PC-9 (cell line): ENCODE measurements at regions not wholly inside any gene's neighbourhood (a gene's known extent, or its start where the extent isn't known, plus 50 kb on each side); places are given as distances from the start of the nearest gene placed in this dataset.

Experiments
- BruUV-seq: library from RNA; stranded (reverse); fragments of 400-500 nt; replicated peaks from 2 replicates; lab custom pipeline; 2021; lab: Mats Ljungman, UMichigan
- CTCF ChIA-PET: fragments of 300-600 bp; sonication (Branson Sonifier 250); formaldehyde crosslinking; loops from one replicate; lab custom pipeline; 2022; ENCODE audit warnings: antibody characterized with exemption; lab: Charles Lee
- POLR2A ChIA-PET: fragments of 300-600 bp; sonication (Branson Sonifier 250); formaldehyde crosslinking; loops from one replicate; lab custom pipeline; 2022; ENCODE audit warnings: antibody characterized with exemption; ENCODE audit not compliant: unreplicated experiment; lab: Charles Lee
- DNase-seq, 2 experiments: peaks; one replicate each; pipeline versions ENCODE4 v3.0.0 to v3.0.0-alpha.2; 2015 to 2022; ENCODE audit warnings: mixed read lengths in 1 of 2
- H2AFZ ChIP-seq: fragments of 200-600 bp; sonication (generic); 2 replicates; pipeline ENCODE4 v1.8.1; 2017; ENCODE audit warnings: antibody characterized with exemption
- H3F3A ChIP-seq: fragments of 200-600 bp; sonication (generic); 2 replicates; pipeline ENCODE4 v1.8.1; 2017; ENCODE audit warnings: antibody characterized with exemption, mild to moderate bottlenecking, low read depth; ENCODE audit not compliant: insufficient read depth
- H3K27ac ChIP-seq: fragments of 200-600 bp; sonication (generic); 2 replicates; pipeline ENCODE4 v1.6.1; 2016; ENCODE audit warnings: mixed run types
- H3K27me3 ChIP-seq: fragments of 200-600 bp; sonication (generic); 2 replicates; pipeline ENCODE4 v1.6.1; 2016; ENCODE audit warnings: low read depth, mixed run types; ENCODE audit not compliant: insufficient read depth
- H3K36me3 ChIP-seq: fragments of 200-600 bp; sonication (generic); 2 replicates; pipeline ENCODE4 v1.6.1; 2016; ENCODE audit warnings: low read depth, mixed run types
- H3K4me1 ChIP-seq: fragments of 200-600 bp; sonication (generic); replicated peaks from 2 replicates; pipeline ENCODE4 v1.6.1; 2016; ENCODE audit warnings: mixed run types; ENCODE audit not compliant: insufficient read depth
- H3K4me2 ChIP-seq: fragments of 200-600 bp; sonication (generic); 2 replicates; pipeline ENCODE4 v1.6.1; 2017; ENCODE audit warnings: mixed run types
- H3K4me3 ChIP-seq: fragments of 200-600 bp; sonication (generic); 2 replicates; pipeline ENCODE4 v1.6.1; 2016; ENCODE audit warnings: mixed run types
- H3K79me2 ChIP-seq: fragments of 200-600 bp; sonication (generic); 2 replicates; pipeline ENCODE4 v1.6.1; 2017; ENCODE audit warnings: low read depth, mixed run types
- H3K9me2 ChIP-seq: fragments of 200-600 bp; sonication (generic); 2 replicates; pipeline ENCODE4 v1.8.1; 2017; ENCODE audit warnings: mild to moderate bottlenecking; ENCODE audit not compliant: insufficient read depth
- H3K9me3 ChIP-seq: fragments of 200-600 bp; sonication (generic); 2 replicates; pipeline ENCODE4 v1.8.1; 2016; ENCODE audit warnings: low read depth; ENCODE audit not compliant: insufficient read depth
- H4K20me1 ChIP-seq: fragments of 200-600 bp; sonication (generic); 2 replicates; pipeline ENCODE4 v1.8.1; 2017; ENCODE audit not compliant: insufficient read depth
- CTCF ChIP-seq: fragments of 200-600 bp; sonication (generic); conservative IDR thresholded peaks from 2 replicates; pipeline ENCODE4 v1.6.1; 2017; ENCODE audit warnings: mixed run types, antibody characterized with exemption, mild to moderate bottlenecking, moderate library complexity
- EZH2 ChIP-seq: fragments of 200-600 bp; sonication (generic); IDR thresholded peaks from 2 replicates; pipeline ENCODE4 v1.8.0; 2017; ENCODE audit warnings: antibody characterized with exemption, low read depth
- intact Hi-C: fragments of 100-400 bp; cut with micrococcal nuclease; formaldehyde crosslinking; loops from one replicate; pipeline ENCODE4 v1.10.0; 2022; ENCODE audit not compliant: unreplicated experiment

GRCh38 chr11:111119751-111120150 lies 125.8 kb upstream of the POU2AF2 start:
- intact Hi-C loops: no loop called here
- no peaks in the 10 kb centered on the region for H4K20me1 ChIP-seq
- no peak overlapping the region for H3K4me2 ChIP-seq
- POLR2A ChIA-PET: no interaction called here
- H3K4me1 ChIP-seq: no peaks in the 10 kb centered on the region
- H3K27ac ChIP-seq: no peak overlapping the region
- no peaks in the 10 kb centered on the region for H3K36me3 ChIP-seq
- H3K27me3 ChIP-seq: no peaks in the 10 kb centered on the region
- CTCF ChIA-PET: no interaction called here
- BruUV-seq: no TSS peak
- no peaks in the 10 kb centered on the region for H3K9me2 ChIP-seq
- H3K79me2 ChIP-seq: no peaks in the 10 kb centered on the region
- TF ChIP-seq CTCF (no peak), EZH2 (no peak)
- no peaks in the 10 kb centered on the region for H3K9me3 ChIP-seq
- no peak overlapping the region for H3K4me3 ChIP-seq
- DNase-seq: no peak
- no peaks in the 10 kb centered on the region for H3F3A ChIP-seq
- no peak overlapping the region for H2AFZ ChIP-seq

GRCh38 chr11:111115890-111116289 lies 129.6 kb upstream of the POU2AF2 start:
- ChIA-PET POLR2A (no interaction called here), CTCF (no interaction called here)
- no peaks in the 10 kb centered on the region for H3K4me1 ChIP-seq
- no peaks in the 10 kb centered on the region for H3K79me2 ChIP-seq
- no peak overlapping the region for H3K4me2 ChIP-seq
- no peaks in the 10 kb centered on the region for H3F3A ChIP-seq
- no peaks in the 10 kb centered on the region; the same call in 1 of the 2 replicates for H3K9me2 ChIP-seq
- TF ChIP-seq EZH2 (no peak), CTCF (no peak)
- H3K27me3 ChIP-seq: no peaks in the 10 kb centered on the region
- intact Hi-C loops: no loop called here
- no peaks in the 10 kb centered on the region for H3K9me3 ChIP-seq
- H4K20me1 ChIP-seq: no peaks in the 10 kb centered on the region
- no peak for DNase-seq
- no peaks in the 10 kb centered on the region for H3K36me3 ChIP-seq
- BruUV-seq: no TSS peak
- H3K27ac ChIP-seq: no peak overlapping the region
- H3K4me3 ChIP-seq: no peak overlapping the region
- H2AFZ ChIP-seq: no peak overlapping the region

GRCh38 chr11:111114091-111114490 lies 131.4 kb upstream of the POU2AF2 start:
- Histone ChIP-seq H3K79me2 (no peaks in the 10 kb centered on the region), H3K4me3 (no peak overlapping the region), H3F3A (no peaks in the 10 kb centered on the region), H3K4me1 (no peaks in the 10 kb centered on the region), H3K9me2 (no peaks in the 10 kb centered on the region; the same call in 1 of the 2 replicates), H3K9me3 (no peaks in the 10 kb centered on the region), H4K20me1 (no peaks in the 10 kb centered on the region), H3K36me3 (no peaks in the 10 kb centered on the region), H3K4me2 (no peak overlapping the region), H3K27ac (no peak overlapping the region), H2AFZ (no peak overlapping the region), H3K27me3 (no peaks in the 10 kb centered on the region)
- ChIA-PET POLR2A (no interaction called here), CTCF (no interaction called here)
- DNase-seq: no peak
- TF ChIP-seq CTCF (no peak), EZH2 (no peak)
- no TSS peak for BruUV-seq
- intact Hi-C loops: no loop called here
